DOHH2 (cell line): ENCODE measurements at regions not wholly inside any gene's neighbourhood (a gene's known extent, or its start where the extent isn't known, plus 50 kb on each side); places are given as distances from the start of the nearest gene placed in this dataset.

Experiments used
- EZH2phosphoT487 ChIP-seq: fragments of 200-600 bp; sonication (generic); IDR thresholded peaks from 2 replicates; pipeline ENCODE4 v1.6.1; 2017; ENCODE audit warnings: borderline replicate concordance, mild to moderate bottlenecking, antibody characterized with exemption, low read length, moderate library complexity, mixed read lengths
- TF ChIP-seq, protein P1 (sequence below): fragments of 200-600 bp; sonication (generic); IDR thresholded peaks from one replicate; pipeline ENCODE4 v1.5.1; 2014; ENCODE audit warnings: antibody characterized with exemption, mild to moderate bottlenecking, low read depth, low read length; ENCODE audit not compliant: poor library complexity, severe bottlenecking

DNA sequence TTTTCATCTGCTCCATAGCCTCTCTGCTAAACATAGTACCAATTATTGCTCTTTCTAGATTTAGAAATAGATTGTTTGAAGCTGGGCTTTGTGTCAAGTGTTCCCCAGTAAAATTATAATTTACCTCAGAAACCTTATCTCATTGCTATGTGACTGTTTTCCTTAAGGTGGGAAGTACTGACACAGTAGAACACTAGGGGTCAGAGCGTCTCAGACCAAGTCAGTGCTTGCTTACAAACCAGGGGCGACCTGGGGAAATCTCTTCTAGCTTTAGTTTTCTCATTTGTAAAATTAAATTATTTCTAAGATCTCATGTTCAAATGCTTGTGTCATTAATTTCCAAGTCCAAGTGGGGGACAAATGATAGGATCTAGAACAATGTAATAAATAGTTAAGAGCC, 360.4 kb downstream of the RAPGEF2 start:
- TF ChIP-seq, protein P1, sequence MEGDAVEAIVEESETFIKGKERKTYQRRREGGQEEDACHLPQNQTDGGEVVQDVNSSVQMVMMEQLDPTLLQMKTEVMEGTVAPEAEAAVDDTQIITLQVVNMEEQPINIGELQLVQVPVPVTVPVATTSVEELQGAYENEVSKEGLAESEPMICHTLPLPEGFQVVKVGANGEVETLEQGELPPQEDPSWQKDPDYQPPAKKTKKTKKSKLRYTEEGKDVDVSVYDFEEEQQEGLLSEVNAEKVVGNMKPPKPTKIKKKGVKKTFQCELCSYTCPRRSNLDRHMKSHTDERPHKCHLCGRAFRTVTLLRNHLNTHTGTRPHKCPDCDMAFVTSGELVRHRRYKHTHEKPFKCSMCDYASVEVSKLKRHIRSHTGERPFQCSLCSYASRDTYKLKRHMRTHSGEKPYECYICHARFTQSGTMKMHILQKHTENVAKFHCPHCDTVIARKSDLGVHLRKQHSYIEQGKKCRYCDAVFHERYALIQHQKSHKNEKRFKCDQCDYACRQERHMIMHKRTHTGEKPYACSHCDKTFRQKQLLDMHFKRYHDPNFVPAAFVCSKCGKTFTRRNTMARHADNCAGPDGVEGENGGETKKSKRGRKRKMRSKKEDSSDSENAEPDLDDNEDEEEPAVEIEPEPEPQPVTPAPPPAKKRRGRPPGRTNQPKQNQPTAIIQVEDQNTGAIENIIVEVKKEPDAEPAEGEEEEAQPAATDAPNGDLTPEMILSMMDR: no peak
- TF ChIP-seq EZH2phosphoT487: no peak
